ENCODE measurements at regions not wholly inside any gene's neighbourhood (a gene's known extent, or its start where the extent isn't known, plus 50 kb on each side); places are given as distances from the start of the nearest gene placed in this dataset.

GRCh38 chr22:46029574-46030200 is 52.7 kb upstream of the WNT7B start:
- no peaks in the 10 kb centered on the region for H3K9me1 ChIP-seq (ENCODE audit: control insufficient read depth, extremely low read depth, insufficient read depth, low read length)
- H3K4me1 ChIP-seq (ENCODE audit: control insufficient read depth, extremely low read depth, insufficient read depth, low read length) = peaks cover 20% of the 10 kb centered on the region
- no peak overlapping the region for H3K9ac ChIP-seq (ENCODE audit: control insufficient read depth, extremely low read depth, insufficient read depth, low read length)
- dilution Hi-C loops (cut with MboI; ENCODE audit: extremely low pct_ligation_motif_present, low sequenced_read_pairs) = no loop called here
- no peaks in the 10 kb centered on the region for H3K36me3 ChIP-seq (ENCODE audit: control insufficient read depth in 2 of 2, extremely low read depth in 1 of 2, insufficient read depth in 2 of 2, low read length in 2 of 2)
- no peak overlapping the region for H3K27ac ChIP-seq (ENCODE audit: control insufficient read depth, insufficient read depth, low read length)
- FAIRE-seq = no peak
- H3K4me2 ChIP-seq (ENCODE audit: control insufficient read depth, extremely low read depth, insufficient read depth, low read depth, low read length) = no peak overlapping the region
- H2AFZ ChIP-seq (ENCODE audit: control insufficient read depth, low read length) = no peak overlapping the region
- DNase-seq (ENCODE audit: low read depth, low spot score) = no peak
- no peaks in the 10 kb centered on the region for H3K79me2 ChIP-seq (ENCODE audit: control insufficient read depth, insufficient read depth, low read length)
- no peaks in the 10 kb centered on the region for H3K9me3 ChIP-seq (ENCODE audit: control insufficient read depth, low read depth, low read length)
- no peak overlapping the region for H3K4me3 ChIP-seq (ENCODE audit: control insufficient read depth in 2 of 3, extremely low read depth in 1 of 3, insufficient read depth in 2 of 3, low read depth in 1 of 3, low read length in 3 of 3)
- peaks cover 14% of the 10 kb centered on the region for H3K27me3 ChIP-seq (ENCODE audit: control insufficient read depth, extremely low read depth, insufficient read depth, low read length)
- TF ChIP-seq EZH2 (IDR thresholded peaks at IDR 0.05; ENCODE audit: low read length) = no peak
- TF ChIP-seq CTCF (optimal IDR thresholded peaks at IDR 0.05 in 1 of 3, IDR thresholded peaks at IDR 0.05 in 1 of 3, conservative IDR thresholded peaks at IDR 0.05 in 1 of 3; ENCODE audit: extremely low read depth in 1 of 3, insufficient read depth in 2 of 3, low read length in 3 of 3) = no peak
- no peaks in the 10 kb centered on the region for H4K20me1 ChIP-seq (ENCODE audit: control insufficient read depth, extremely low read depth, insufficient read depth, low read length)

GRCh38 chr22:46030231-46030880 is 53.4 kb upstream of the WNT7B start:
- dilution Hi-C loops (cut with MboI; ENCODE audit: extremely low pct_ligation_motif_present, low sequenced_read_pairs) = no loop called here
- H2AFZ ChIP-seq (ENCODE audit: control insufficient read depth, low read length) = no peak overlapping the region
- DNase-seq (ENCODE audit: low read depth, low spot score) = no peak
- H4K20me1 ChIP-seq (ENCODE audit: control insufficient read depth, extremely low read depth, insufficient read depth, low read length) = no peaks in the 10 kb centered on the region
- H3K27me3 ChIP-seq (ENCODE audit: control insufficient read depth, extremely low read depth, insufficient read depth, low read length) = peaks cover 14% of the 10 kb centered on the region
- no peak overlapping the region for H3K9ac ChIP-seq (ENCODE audit: control insufficient read depth, extremely low read depth, insufficient read depth, low read length)
- no peak overlapping the region for H3K4me2 ChIP-seq (ENCODE audit: control insufficient read depth, extremely low read depth, insufficient read depth, low read depth, low read length)
- no peaks in the 10 kb centered on the region for H3K36me3 ChIP-seq (ENCODE audit: control insufficient read depth in 2 of 2, extremely low read depth in 1 of 2, insufficient read depth in 2 of 2, low read length in 2 of 2)
- H3K79me2 ChIP-seq (ENCODE audit: control insufficient read depth, insufficient read depth, low read length) = no peaks in the 10 kb centered on the region
- no peak for TF ChIP-seq CTCF (optimal IDR thresholded peaks at IDR 0.05 in 1 of 3, IDR thresholded peaks at IDR 0.05 in 1 of 3, conservative IDR thresholded peaks at IDR 0.05 in 1 of 3; ENCODE audit: extremely low read depth in 1 of 3, insufficient read depth in 2 of 3, low read length in 3 of 3)
- TF ChIP-seq EZH2 (IDR thresholded peaks at IDR 0.05; ENCODE audit: low read length) = no peak
- H3K27ac ChIP-seq (ENCODE audit: control insufficient read depth, insufficient read depth, low read length) = no peak overlapping the region
- H3K4me1 ChIP-seq (ENCODE audit: control insufficient read depth, extremely low read depth, insufficient read depth, low read length) = peaks cover 25% of the 10 kb centered on the region
- H3K9me3 ChIP-seq (ENCODE audit: control insufficient read depth, low read depth, low read length) = no peaks in the 10 kb centered on the region
- H3K9me1 ChIP-seq (ENCODE audit: control insufficient read depth, extremely low read depth, insufficient read depth, low read length) = no peaks in the 10 kb centered on the region
- H3K4me3 ChIP-seq (ENCODE audit: control insufficient read depth in 2 of 3, extremely low read depth in 1 of 3, insufficient read depth in 2 of 3, low read depth in 1 of 3, low read length in 3 of 3) = no peak overlapping the region
- FAIRE-seq = no peak
